ENCODE measurements at regions not wholly inside any gene's neighbourhood (a gene's known extent, or its start where the extent isn't known, plus 50 kb on each side); places are given as distances from the start of the nearest gene placed in this dataset.
A peak's percentile ranks its signal among the peaks of the same experiment; 100 is the strongest.

GRCh38 chr19:29098863-29099481, 114.0 kb downstream of the UQCRFS1 start:
- TF ChIP-seq POLR2AphosphoS5 (IDR thresholded peaks at IDR 0.05) (peak in 2 of 3 donors; percentile 27 to 59), CTCF (IDR thresholded peaks at IDR 0.05) (no peak)
- no peaks in the 10 kb centered on the region for H3K4me1 ChIP-seq
- peak in 1 of 2 donors; percentile 24 for DNase-seq (ENCODE audit: low spot score in 2 of 2)
- H3K27me3 ChIP-seq: no peaks in the 10 kb centered on the region
- H3K27ac ChIP-seq: peak overlapping the region; percentile 42 to 79
- no peak overlapping the region for H3K4me3 ChIP-seq
- peaks cover 0 to 6% of the 10 kb centered on the region in 2 donors for H3K9me3 ChIP-seq
- intact Hi-C loops (cut with DNase I; ENCODE audit: low total_unique reads): no loop called here
- H3K36me3 ChIP-seq: no peaks in the 10 kb centered on the region

GRCh38 chr19:29098091-29098490, 114.9 kb downstream of the UQCRFS1 start:
- intact Hi-C loops (cut with DNase I; ENCODE audit: low total_unique reads): no loop called here
- H3K4me1 ChIP-seq: no peaks in the 10 kb centered on the region
- H3K36me3 ChIP-seq: no peaks in the 10 kb centered on the region
- no peaks in the 10 kb centered on the region for H3K27me3 ChIP-seq
- peaks cover under 1 to 6% of the 10 kb centered on the region in 2 donors for H3K9me3 ChIP-seq
- TF ChIP-seq CTCF (IDR thresholded peaks at IDR 0.05) (no peak), POLR2A (IDR thresholded peaks at IDR 0.05) (no peak), POLR2AphosphoS5 (IDR thresholded peaks at IDR 0.05) (no peak)
- H3K27ac ChIP-seq: peak overlapping the region in 1 of 2 donors; percentile 79
- H3K4me3 ChIP-seq: no peak overlapping the region
- DNase-seq (ENCODE audit: low spot score in 2 of 2): no peak

GRCh38 chr19:29096896-29097295, 116.1 kb downstream of the UQCRFS1 start:
- no peaks in the 10 kb centered on the region for H3K4me1 ChIP-seq
- H3K4me3 ChIP-seq: no peak overlapping the region
- H3K27me3 ChIP-seq: no peaks in the 10 kb centered on the region
- no peak overlapping the region for H3K27ac ChIP-seq
- TF ChIP-seq POLR2AphosphoS5 (IDR thresholded peaks at IDR 0.05) (no peak), CTCF (IDR thresholded peaks at IDR 0.05) (no peak), POLR2A (IDR thresholded peaks at IDR 0.05) (no peak)
- intact Hi-C loops (cut with DNase I; ENCODE audit: low total_unique reads): no loop called here
- peaks cover 4 to 6% of the 10 kb centered on the region in 2 donors for H3K9me3 ChIP-seq
- H3K36me3 ChIP-seq: no peaks in the 10 kb centered on the region
- DNase-seq (ENCODE audit: low spot score in 2 of 2): no peak

- H3K36me3 ChIP-seq: no peaks in the 10 kb centered on the region
- peaks cover 0 to 4% of the 10 kb centered on the region in 2 donors for H3K9me3 ChIP-seq
- intact Hi-C loops (cut with DNase I; ENCODE audit: low total_unique reads): no loop called here
- no peaks in the 10 kb centered on the region for H3K4me1 ChIP-seq
- no peaks in the 10 kb centered on the region for H3K27me3 ChIP-seq
- no peak for TF ChIP-seq POLR2AphosphoS5 (IDR thresholded peaks at IDR 0.05)
- TF ChIP-seq POLR2A (IDR thresholded peaks at IDR 0.05): no peak
- TF ChIP-seq CTCF (IDR thresholded peaks at IDR 0.05): no peak
- H3K27ac ChIP-seq: no peak overlapping the region
- no peak overlapping the region for H3K4me3 ChIP-seq
- DNase-seq (ENCODE audit: low spot score in 2 of 2): no peak
Measured at GRCh38 chr19:29093553-29093908, 119.4 kb downstream of the UQCRFS1 start.

- Histone ChIP-seq H3K4me1 (no peaks in the 10 kb centered on the region), H3K27ac (no peak overlapping the region), H3K36me3 (no peaks in the 10 kb centered on the region), H3K9me3 (peaks cover 0 to 4% of the 10 kb centered on the region in 2 donors), H3K27me3 (no peaks in the 10 kb centered on the region), H3K4me3 (no peak overlapping the region)
- DNase-seq (ENCODE audit: low spot score in 2 of 2): no peak
- no peak for TF ChIP-seq POLR2AphosphoS5 (IDR thresholded peaks at IDR 0.05)
- no peak for TF ChIP-seq POLR2A (IDR thresholded peaks at IDR 0.05)
- no peak for TF ChIP-seq CTCF (IDR thresholded peaks at IDR 0.05)
- intact Hi-C loops (cut with DNase I; ENCODE audit: low total_unique reads): no loop called here
Measured at GRCh38 chr19:29092712-29093552, 120.0 kb downstream of the UQCRFS1 start.
